ENCODE measurements at regions not wholly inside any gene's neighbourhood (a gene's known extent, or its start where the extent isn't known, plus 50 kb on each side); places are given as distances from the start of the nearest gene placed in this dataset.

- peak overlapping the region; percentile 81 for H3K27ac ChIP-seq
- ChIA-PET CTCF (no interaction called here), POLR2A (ENCODE audit: low non-redundant PET) (interaction anchor here (0.6 kb wide), 1 partner anchor 211 kb away, joined by 4 read pairs; no protein-coding TSS in a partner anchor)
- DNase-seq (ENCODE audit: low spot score), result peak; percentile 83
- TF ChIP-seq CTCF (conservative IDR thresholded peaks at IDR 0.05; ENCODE audit: low read depth), result no peak
These were observed 104.0 kb downstream of the FAM53A start for GRCh38 chr4:1579901-1580691.

GRCh38 chr4:1579001-1579900 is 104.9 kb downstream of the FAM53A start:
- CTCF ChIA-PET, result no interaction called here
- peak; percentile 82 for TF ChIP-seq CTCF (conservative IDR thresholded peaks at IDR 0.05; ENCODE audit: low read depth)
- H3K27ac ChIP-seq, result peak overlapping the region; percentile 81
- POLR2A ChIA-PET (ENCODE audit: low non-redundant PET), result no interaction called here
- DNase-seq (ENCODE audit: low spot score), result peak; percentile 69

- POLR2A ChIA-PET (ENCODE audit: low non-redundant PET), result interaction anchor here (0.5 kb wide), 1 partner anchor 17 kb away, joined by 4 read pairs; no protein-coding TSS in a partner anchor
- DNase-seq (ENCODE audit: low spot score), result no peak
- H3K27ac ChIP-seq, result no peak overlapping the region
- CTCF ChIA-PET, result interaction anchor here (0.6 kb wide), 1 partner anchor 30 kb away, joined by 3 read pairs; no protein-coding TSS in a partner anchor
- no peak for TF ChIP-seq CTCF (conservative IDR thresholded peaks at IDR 0.05; ENCODE audit: low read depth)
These were observed 105.8 kb downstream of the FAM53A start for GRCh38 chr4:1578251-1578773.

GRCh38 chr4:1577822-1578217 is 106.3 kb downstream of the FAM53A start:
- ChIA-PET CTCF (no interaction called here), POLR2A (ENCODE audit: low non-redundant PET) (no interaction called here)
- no peak overlapping the region for H3K27ac ChIP-seq
- TF ChIP-seq CTCF (conservative IDR thresholded peaks at IDR 0.05; ENCODE audit: low read depth), result no peak
- DNase-seq (ENCODE audit: low spot score), result no peak

- CTCF ChIA-PET, result no interaction called here
- TF ChIP-seq CTCF (conservative IDR thresholded peaks at IDR 0.05; ENCODE audit: low read depth), result no peak
- no peak overlapping the region for H3K27ac ChIP-seq
- DNase-seq (ENCODE audit: low spot score), result no peak
- POLR2A ChIA-PET (ENCODE audit: low non-redundant PET), result no interaction called here
These were observed 106.9 kb downstream of the FAM53A start for GRCh38 chr4:1576961-1577821.
